H9 (cell line): ENCODE measurements at regions not wholly inside any gene's neighbourhood (a gene's known extent, or its start where the extent isn't known, plus 50 kb on each side); places are given as distances from the start of the nearest gene placed in this dataset.

Experiments used
- DNase-seq: peaks from one replicate; pipeline ENCODE4 v3.0.0-alpha.2; 2017
- H2AFZ ChIP-seq: one replicate; pipeline ENCODE4 v1.6.1; 2013; ENCODE audit warnings: mild to moderate bottlenecking, low read length, control low read depth, moderate library complexity
- H2AK5ac ChIP-seq: 2 replicates; pipeline ENCODE4 v1.6.1; 2013; ENCODE audit warnings: low read length, control low read depth, mixed read lengths; ENCODE audit not compliant: insufficient read length
- H2BK120ac ChIP-seq: one replicate; pipeline ENCODE4 v1.6.1; 2013; ENCODE audit warnings: low read depth, mild to moderate bottlenecking, low read length, control low read depth, inconsistent platforms; ENCODE audit not compliant: poor library complexity, severe bottlenecking
- H2BK12ac ChIP-seq: 2 replicates; pipeline ENCODE4 v1.6.1; 2013; ENCODE audit warnings: low read length, control low read depth, mixed read lengths, low read depth; ENCODE audit not compliant: insufficient read length
- H2BK15ac ChIP-seq: 2 replicates; pipeline ENCODE4 v1.6.1; 2013; ENCODE audit warnings: low read depth, low read length, control low read depth
- H2BK20ac ChIP-seq: one replicate; pipeline ENCODE4 v1.6.1; 2013; ENCODE audit warnings: low read depth, mild to moderate bottlenecking, low read length, control low read depth, inconsistent platforms; ENCODE audit not compliant: poor library complexity, severe bottlenecking
- H2BK5ac ChIP-seq: 2 replicates; pipeline ENCODE4 v1.6.1; 2013; ENCODE audit warnings: low read length, control low read depth, mixed read lengths; ENCODE audit not compliant: insufficient read length
- H3K14ac ChIP-seq: 2 replicates; pipeline ENCODE4 v1.6.1; 2013; ENCODE audit warnings: low read length, control low read depth; ENCODE audit not compliant: insufficient read depth
- H3K18ac ChIP-seq: 2 replicates; pipeline ENCODE4 v1.6.1; 2013; ENCODE audit warnings: low read depth, mild to moderate bottlenecking, mixed read lengths, low read length, control low read depth; ENCODE audit not compliant: insufficient read length
- H3K23ac ChIP-seq: 2 replicates; pipeline ENCODE4 v1.6.1; 2013; ENCODE audit warnings: low read length, control low read depth, mixed read lengths, low read depth; ENCODE audit not compliant: insufficient read length
- H3K23me2 ChIP-seq: 2 replicates; pipeline ENCODE4 v1.6.1; 2013; ENCODE audit warnings: low read depth, mild to moderate bottlenecking, mixed read lengths, low read length, control low read depth; ENCODE audit not compliant: insufficient read length, poor library complexity, severe bottlenecking
- H3K27ac ChIP-seq: 2 replicates; pipeline ENCODE4 v1.5.1; 2013; ENCODE audit warnings: low read length, control low read depth, mixed read lengths, low read depth; ENCODE audit not compliant: insufficient read length
- H3K27me3 ChIP-seq: 2 replicates; pipeline ENCODE4 v1.6.1; 2013; ENCODE audit warnings: low read length, control low read depth, inconsistent platforms; ENCODE audit not compliant: insufficient read depth
- H3K4ac ChIP-seq: 2 replicates; pipeline ENCODE4 v1.6.1; 2013; ENCODE audit warnings: low read depth, mild to moderate bottlenecking, control low read depth, inconsistent platforms, low read length, moderate library complexity
- H3K4me1 ChIP-seq: 2 replicates; pipeline ENCODE4 v1.6.1; 2013; ENCODE audit warnings: low read length, control low read depth, inconsistent platforms; ENCODE audit not compliant: insufficient read depth
- H3K4me2 ChIP-seq: 2 replicates; pipeline ENCODE4 v1.6.1; 2013; ENCODE audit warnings: low read length, control low read depth, mixed read lengths; ENCODE audit not compliant: insufficient read length, insufficient read depth
- H3K56ac ChIP-seq: 2 replicates; pipeline ENCODE4 v1.6.1; 2013; ENCODE audit warnings: low read depth, mild to moderate bottlenecking, mixed read lengths, low read length, control low read depth; ENCODE audit not compliant: insufficient read length
- H3K79me1 ChIP-seq: 2 replicates; pipeline ENCODE4 v1.6.1; 2013; ENCODE audit warnings: low read depth, mild to moderate bottlenecking, moderate library complexity, low read length, control low read depth, inconsistent platforms; ENCODE audit not compliant: insufficient read depth, poor library complexity, severe bottlenecking
- H3K79me2 ChIP-seq: 2 replicates; pipeline ENCODE4 v1.6.1; 2013; ENCODE audit warnings: low read length, control low read depth, inconsistent platforms; ENCODE audit not compliant: insufficient read depth
- H3K9ac ChIP-seq: 2 replicates; pipeline ENCODE4 v1.6.1; 2013; ENCODE audit warnings: low read length, control low read depth, mixed read lengths; ENCODE audit not compliant: insufficient read length; ENCODE audit errors: extremely low read depth
- H3K9me3 ChIP-seq: one replicate; pipeline ENCODE4 v1.6.1; 2013; ENCODE audit warnings: low read depth, low read length, inconsistent platforms; ENCODE audit not compliant: control insufficient read depth
- H3T11ph ChIP-seq: one replicate; pipeline ENCODE4 v1.6.1; 2013; ENCODE audit warnings: mild to moderate bottlenecking, low read length, control low read depth, inconsistent platforms
- H4K20me1 ChIP-seq: one replicate; pipeline ENCODE4 v1.6.1; 2013; ENCODE audit not compliant: control insufficient read depth, insufficient read length, insufficient read depth
- H4K5ac ChIP-seq: 2 replicates; pipeline ENCODE4 v1.6.1; 2013; ENCODE audit warnings: low read depth, mild to moderate bottlenecking, mixed read lengths, low read length, control low read depth; ENCODE audit not compliant: insufficient read length
- H4K8ac ChIP-seq: replicated peaks from 2 replicates; pipeline ENCODE4 v1.6.1; 2013; ENCODE audit warnings: low read length, control low read depth, mixed read lengths, low read depth; ENCODE audit not compliant: insufficient read length
- H4K91ac ChIP-seq: 2 replicates; pipeline ENCODE4 v1.6.1; 2013; ENCODE audit warnings: low read depth, mild to moderate bottlenecking, moderate library complexity, mixed read lengths, low read length, control low read depth; ENCODE audit not compliant: insufficient read length
- H3K27ac Mint-ChIP-seq, 3 experiments: 2 replicates in 2 of 3; 3 replicates in 1 of 3; pipeline ENCODE4 v1.8.0; 2020 to 2021; ENCODE audit warnings: mixed read lengths in 3 of 3, mild to moderate bottlenecking in 1 of 3, moderate library complexity in 1 of 3
- H3K27me3 Mint-ChIP-seq: 2 replicates; pipeline ENCODE4 v1.8.0; 2021; ENCODE audit warnings: low read depth, mild to moderate bottlenecking, moderate library complexity, mixed read lengths
- H3K36me3 Mint-ChIP-seq, 3 experiments: 2 replicates in 2 of 3; 3 replicates in 1 of 3; pipeline ENCODE4 v1.8.0; 2020 to 2021; ENCODE audit warnings: low read depth in 3 of 3, mixed read lengths in 3 of 3; ENCODE audit not compliant: insufficient read depth in 1 of 3
- H3K4me1 Mint-ChIP-seq, 2 experiments: 2 replicates each; pipeline ENCODE4 v1.8.0; 2020; ENCODE audit warnings: mixed read lengths in 2 of 2
- H3K4me3 Mint-ChIP-seq, 2 experiments: 2 replicates in 1 of 2; 3 replicates in 1 of 2; pipeline ENCODE4 v1.8.0; 2020 to 2021; ENCODE audit warnings: mild to moderate bottlenecking in 2 of 2, mixed read lengths in 2 of 2, moderate library complexity in 1 of 2
- H3K9me3 Mint-ChIP-seq, 2 experiments: 2 replicates in 1 of 2; 3 replicates in 1 of 2; pipeline ENCODE4 v1.8.0; 2020; ENCODE audit warnings: mild to moderate bottlenecking in 2 of 2, mixed read lengths in 2 of 2, moderate library complexity in 1 of 2
- CTCF ChIP-seq: fragments of 200-600 bp; sonication (generic); conservative IDR thresholded peaks from 3 replicates; pipeline ENCODE4 v1.8.0; 2021; ENCODE audit warnings: antibody characterized with exemption, mild to moderate bottlenecking
- WGBS: extraction: QIAGEN DNeasy Blood & Tissue Kit; methylation state at CpG from one replicate; pipeline ENCODE4 v1.1.7; 2013; ENCODE audit warnings: missing lambda C conversion rate, low lambda C conversion rate, mixed read lengths; ENCODE audit not compliant: insufficient read length; ENCODE audit errors: extremely low coverage; 5-methylcytosine and 5-hydroxymethylcytosine counted together

GRCh38 chr10:9262770-9263169 lies 1208.3 kb downstream of the GATA3 start:
- H2AFZ ChIP-seq = no peak overlapping the region
- no peak overlapping the region for H3K4me3 Mint-ChIP-seq
- no peak overlapping the region for H3K56ac ChIP-seq
- no peaks in the 10 kb centered on the region for H3K27me3 ChIP-seq
- H3K4me1 Mint-ChIP-seq = no peaks in the 10 kb centered on the region
- H3K9ac ChIP-seq = no peak overlapping the region
- H3K18ac ChIP-seq = no peak overlapping the region
- no peak overlapping the region for H2AK5ac ChIP-seq
- no peak overlapping the region for H2BK5ac ChIP-seq
- no peaks in the 10 kb centered on the region for H3K23me2 ChIP-seq
- no peak overlapping the region for H4K8ac ChIP-seq
- WGBS = no CpG with 5 or more reads among the region's 1 CpG
- no peak overlapping the region for H2BK20ac ChIP-seq
- DNase-seq = no peak
- no peak for TF ChIP-seq CTCF
- H2BK120ac ChIP-seq = no peak overlapping the region
- H3K27ac Mint-ChIP-seq = no peak overlapping the region
- no peak overlapping the region for H4K91ac ChIP-seq
- no peak overlapping the region for H3K4ac ChIP-seq
- H3K79me2 ChIP-seq = no peaks in the 10 kb centered on the region
- H3K79me1 ChIP-seq = no peaks in the 10 kb centered on the region
- H3K9me3 Mint-ChIP-seq = no peaks in the 10 kb centered on the region
- no peaks in the 10 kb centered on the region for H3K9me3 ChIP-seq
- no peak overlapping the region for H2BK15ac ChIP-seq
- no peak overlapping the region for H3K4me2 ChIP-seq
- H4K20me1 ChIP-seq = no peaks in the 10 kb centered on the region
- H3T11ph ChIP-seq = no peak overlapping the region
- no peak overlapping the region for H3K23ac ChIP-seq
- H2BK12ac ChIP-seq = no peak overlapping the region
- H3K4me1 ChIP-seq = no peaks in the 10 kb centered on the region; the same call in 1 of the 2 replicates
- no peak overlapping the region for H4K5ac ChIP-seq
- H3K27ac ChIP-seq = no peak overlapping the region
- no peaks in the 10 kb centered on the region; the same call in 1 of the 2 replicates for H3K27me3 Mint-ChIP-seq
- H3K14ac ChIP-seq = no peak overlapping the region
- H3K36me3 Mint-ChIP-seq = no peaks in the 10 kb centered on the region
